NOMO-1 (cell line): ENCODE measurements at regions not wholly inside any gene's neighbourhood (a gene's known extent, or its start where the extent isn't known, plus 50 kb on each side); places are given as distances from the start of the nearest gene placed in this dataset.

Source experiments
- DNase-seq, 2 experiments: peaks; one replicate each; lab custom pipeline; 2025; ENCODE audit not compliant: unreplicated experiment in 2 of 2; lab: John Stamatoyannopoulos, UW

- peak in 1 of 2 experiments; percentile 25 for DNase-seq
Measured at GRCh38 chr7:20267482-20267881, 50.3 kb upstream of the MACC1 start.

GRCh38 chr7:20268824-20269223, 51.6 kb upstream of the MACC1 start:
- DNase-seq = no peak

- DNase-seq = no peak
Measured at GRCh38 chr7:20269726-20270125, 52.5 kb upstream of the MACC1 start.

GRCh38 chr7:20270371-20270770, 53.2 kb upstream of the MACC1 start:
- no peak for DNase-seq

- no peak for DNase-seq
Measured at GRCh38 chr7:20270867-20271266, 53.7 kb upstream of the MACC1 start.

GRCh38 chr7:20275637-20276036, 55.1 kb upstream of the ITGB8 start:
- DNase-seq = no peak

GRCh38 chr7:20276705-20277472, 53.8 kb upstream of the ITGB8 start:
- peak in 1 of 2 experiments; percentile 34 for DNase-seq

- DNase-seq = peak in 1 of 2 experiments; percentile 58
Measured at GRCh38 chr7:20279979-20280378, 50.7 kb upstream of the ITGB8 start.

- DNase-seq = no peak
Measured at GRCh38 chr7:20280475-20281351, 50.0 kb upstream of the ITGB8 start.
